ENCODE measurements at regions not wholly inside any gene's neighbourhood (a gene's known extent, or its start where the extent isn't known, plus 50 kb on each side); places are given as distances from the start of the nearest gene placed in this dataset.
A peak's percentile ranks its signal among the peaks of the same experiment; 100 is the strongest.

DNA sequence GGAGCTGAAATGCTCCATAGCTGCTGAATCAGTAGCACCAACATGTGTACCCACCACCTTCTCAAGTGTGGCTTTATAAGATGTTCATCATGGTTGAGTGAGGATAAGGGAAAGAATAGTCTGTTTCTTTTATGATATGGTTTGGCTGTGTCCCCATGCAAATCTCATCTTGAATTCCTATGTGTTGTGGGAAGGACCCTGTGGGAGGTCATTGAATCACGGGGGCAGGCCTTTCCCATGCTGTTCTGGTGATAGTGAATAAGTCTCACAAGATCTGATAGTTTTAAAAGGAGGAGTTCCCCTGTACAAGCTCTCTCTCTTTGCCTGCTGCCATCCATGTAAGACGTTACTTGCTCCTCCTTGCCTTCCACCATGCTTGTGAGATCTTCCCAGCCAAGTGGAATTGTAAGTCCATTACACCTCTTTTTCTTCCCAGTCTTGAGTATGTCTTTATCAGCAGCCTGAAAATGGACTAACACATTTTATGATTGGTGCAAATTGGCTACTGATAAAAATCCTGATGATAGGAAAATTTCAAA is 799.9 kb downstream of the TNS3 start:
- Mint-ChIP-seq H3K27ac (no peak overlapping the region), H3K4me3 (no peak overlapping the region), H3K27me3 (no peaks in the 10 kb centered on the region), H3K4me1 (no peaks in the 10 kb centered on the region), H3K9me3 (ENCODE audit: insufficient read depth) (peaks cover 3% of the 10 kb centered on the region)
- Histone ChIP-seq H3K9me3 (ENCODE audit: control extremely low read depth in 1 of 3, control insufficient read depth in 2 of 3, insufficient read depth in 1 of 3, low read length in 2 of 3) (peaks cover 0 to 3% (median 0%) of the 10 kb centered on the region in 3 donors), H2AFZ (ENCODE audit: insufficient read depth, low read depth, low read length, poor library complexity, severe bottlenecking) (no peak overlapping the region), H3K79me2 (ENCODE audit: control insufficient read depth, insufficient read depth, low read length) (no peaks in the 10 kb centered on the region), H3K4me3 (ENCODE audit: control extremely low read depth in 1 of 5, extremely low read depth in 1 of 5, insufficient read depth in 1 of 5, low read depth in 2 of 5, low read length in 4 of 5) (no peak overlapping the region), H3K27me3 (replicated peaks in 1 of 4; ENCODE audit: control extremely low read depth in 1 of 4, control insufficient read depth in 3 of 4, insufficient read depth in 4 of 4, low read length in 3 of 4) (peaks cover 0 to 3% (median 0%) of the 10 kb centered on the region in 4 experiments), H3K9ac (ENCODE audit: low read length) (no peak overlapping the region), H4K20me1 (ENCODE audit: control insufficient read depth, insufficient read depth, low read length, poor library complexity, severe bottlenecking) (no peaks in the 10 kb centered on the region), H3K4me1 (ENCODE audit: control insufficient read depth in 2 of 2, insufficient read depth in 2 of 2, low read length in 2 of 2) (no peaks in the 10 kb centered on the region), H3K36me3 (replicated peaks in 1 of 2; ENCODE audit: control extremely low read depth in 1 of 2, control insufficient read depth in 1 of 2, extremely low read depth in 1 of 2, insufficient read depth in 2 of 2, low read length in 1 of 2) (no peaks in the 10 kb centered on the region), H3K4me2 (replicated peaks; ENCODE audit: low read depth, low read length, poor library complexity, severe bottlenecking) (no peak overlapping the region), H3K27ac (ENCODE audit: low read length in 2 of 2) (no peak overlapping the region)
- DNase-seq (no peak), ATAC-seq (ENCODE audit: low read depth) (no peak)
- 67% methylated on average over 1 of the region's 2 CpGs for WGBS (ENCODE audit: insufficient coverage)
- ChIA-PET CTCF (no interaction called here), POLR2A (no interaction called here)
- no peak for TF ChIP-seq EZH2 (IDR thresholded peaks at IDR 0.05; ENCODE audit: borderline replicate concordance, insufficient read depth, low read depth, low read length, poor library complexity, severe bottlenecking)
- TF ChIP-seq, protein P1, sequence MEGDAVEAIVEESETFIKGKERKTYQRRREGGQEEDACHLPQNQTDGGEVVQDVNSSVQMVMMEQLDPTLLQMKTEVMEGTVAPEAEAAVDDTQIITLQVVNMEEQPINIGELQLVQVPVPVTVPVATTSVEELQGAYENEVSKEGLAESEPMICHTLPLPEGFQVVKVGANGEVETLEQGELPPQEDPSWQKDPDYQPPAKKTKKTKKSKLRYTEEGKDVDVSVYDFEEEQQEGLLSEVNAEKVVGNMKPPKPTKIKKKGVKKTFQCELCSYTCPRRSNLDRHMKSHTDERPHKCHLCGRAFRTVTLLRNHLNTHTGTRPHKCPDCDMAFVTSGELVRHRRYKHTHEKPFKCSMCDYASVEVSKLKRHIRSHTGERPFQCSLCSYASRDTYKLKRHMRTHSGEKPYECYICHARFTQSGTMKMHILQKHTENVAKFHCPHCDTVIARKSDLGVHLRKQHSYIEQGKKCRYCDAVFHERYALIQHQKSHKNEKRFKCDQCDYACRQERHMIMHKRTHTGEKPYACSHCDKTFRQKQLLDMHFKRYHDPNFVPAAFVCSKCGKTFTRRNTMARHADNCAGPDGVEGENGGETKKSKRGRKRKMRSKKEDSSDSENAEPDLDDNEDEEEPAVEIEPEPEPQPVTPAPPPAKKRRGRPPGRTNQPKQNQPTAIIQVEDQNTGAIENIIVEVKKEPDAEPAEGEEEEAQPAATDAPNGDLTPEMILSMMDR (IDR thresholded peaks at IDR 0.05) = no peak
- intact Hi-C loops (cut with micrococcal nuclease) = no loop called here

- Mint-ChIP-seq H3K27me3 (no peaks in the 10 kb centered on the region), H3K4me3 (no peak overlapping the region), H3K27ac (no peak overlapping the region), H3K4me1 (no peaks in the 10 kb centered on the region), H3K9me3 (ENCODE audit: insufficient read depth) (peaks cover 3% of the 10 kb centered on the region)
- TF ChIP-seq, protein P1 (IDR thresholded peaks at IDR 0.05) = no peak
- no peak for TF ChIP-seq EZH2 (IDR thresholded peaks at IDR 0.05; ENCODE audit: borderline replicate concordance, insufficient read depth, low read depth, low read length, poor library complexity, severe bottlenecking)
- CTCF ChIA-PET = no interaction called here
- no peak overlapping the region for H3K9ac ChIP-seq (ENCODE audit: low read length)
- intact Hi-C loops (cut with micrococcal nuclease) = no loop called here
- H3K4me2 ChIP-seq (replicated peaks; ENCODE audit: low read depth, low read length, poor library complexity, severe bottlenecking) = no peak overlapping the region
- ATAC-seq (ENCODE audit: low read depth) (no peak), DNase-seq (peak; percentile 5)
- H3K4me3 ChIP-seq (ENCODE audit: control extremely low read depth in 1 of 5, extremely low read depth in 1 of 5, insufficient read depth in 1 of 5, low read depth in 2 of 5, low read length in 4 of 5) = no peak overlapping the region
- H3K79me2 ChIP-seq (ENCODE audit: control insufficient read depth, insufficient read depth, low read length) = no peaks in the 10 kb centered on the region
- no peak overlapping the region for H2AFZ ChIP-seq (ENCODE audit: insufficient read depth, low read depth, low read length, poor library complexity, severe bottlenecking)
- H3K9me3 ChIP-seq (ENCODE audit: control extremely low read depth in 1 of 3, control insufficient read depth in 2 of 3, insufficient read depth in 1 of 3, low read length in 2 of 3) = peaks cover 0 to 3% (median 0%) of the 10 kb centered on the region in 3 donors
- H3K36me3 ChIP-seq (replicated peaks in 1 of 2; ENCODE audit: control extremely low read depth in 1 of 2, control insufficient read depth in 1 of 2, extremely low read depth in 1 of 2, insufficient read depth in 2 of 2, low read length in 1 of 2) = no peaks in the 10 kb centered on the region
- H4K20me1 ChIP-seq (ENCODE audit: control insufficient read depth, insufficient read depth, low read length, poor library complexity, severe bottlenecking) = no peaks in the 10 kb centered on the region
- no CpG with 5 or more reads among the region's 1 CpG for WGBS (ENCODE audit: insufficient coverage)
- H3K27ac ChIP-seq (ENCODE audit: low read length in 2 of 2) = no peak overlapping the region
- H3K27me3 ChIP-seq (replicated peaks in 1 of 4; ENCODE audit: control extremely low read depth in 1 of 4, control insufficient read depth in 3 of 4, insufficient read depth in 4 of 4, low read length in 3 of 4) = peaks cover 0 to 3% (median 0%) of the 10 kb centered on the region in 4 experiments
- POLR2A ChIA-PET = no interaction called here
- no peaks in the 10 kb centered on the region for H3K4me1 ChIP-seq (ENCODE audit: control insufficient read depth in 2 of 2, insufficient read depth in 2 of 2, low read length in 2 of 2)
Measured at GRCh38 chr7:46776790-46777189, 805.1 kb downstream of the TNS3 start.
